Stimulated activated CD4-positive, alpha-beta T cell treated with anti-CD3 and anti-CD28 coated beads, Interleukin-1b, Interleukin-23, amount 100 ng/mL, for 24 hours (primary cell): ENCODE measurements at regions not wholly inside any gene's neighbourhood (a gene's known extent, or its start where the extent isn't known, plus 50 kb on each side); places are given as distances from the start of the nearest gene placed in this dataset.
"Not testable (repeated sequence)": the region's sequence is repeated elsewhere in the genome, so short reads cannot be mapped to it uniquely, and the experiment has no call there.

Source experiments
- DNase-seq, 4 experiments: peaks; one replicate each; pipeline ENCODE4 v3.0.0-alpha.2; 2020; ENCODE audit warnings: low read depth in 4 of 4, low spot score in 1 of 4

DNA sequence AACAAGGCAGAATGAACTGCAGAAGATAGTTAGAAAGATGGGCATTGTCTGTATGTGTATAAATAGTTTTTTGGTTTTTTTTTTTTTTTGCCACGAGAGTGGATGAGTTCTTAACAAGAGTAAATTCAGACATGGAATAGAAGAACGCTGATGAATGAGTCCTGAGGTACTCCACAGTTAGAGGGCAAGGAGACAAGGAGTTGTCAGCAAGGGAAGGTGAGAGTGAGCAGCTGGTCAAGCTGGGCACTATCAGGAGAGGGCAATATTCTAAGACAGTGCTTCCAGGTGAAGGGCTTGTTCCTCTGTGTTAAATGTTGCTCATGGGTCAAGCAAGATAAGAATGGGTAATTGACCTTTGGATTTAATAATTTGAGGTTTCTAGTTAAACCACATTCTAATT lies 138.6 kb upstream of the FAM78B start:
- no peak for DNase-seq

GRCh38 chr1:166307261-166308188 lies 140.7 kb upstream of the FAM78B start:
- DNase-seq = no peak

DNA sequence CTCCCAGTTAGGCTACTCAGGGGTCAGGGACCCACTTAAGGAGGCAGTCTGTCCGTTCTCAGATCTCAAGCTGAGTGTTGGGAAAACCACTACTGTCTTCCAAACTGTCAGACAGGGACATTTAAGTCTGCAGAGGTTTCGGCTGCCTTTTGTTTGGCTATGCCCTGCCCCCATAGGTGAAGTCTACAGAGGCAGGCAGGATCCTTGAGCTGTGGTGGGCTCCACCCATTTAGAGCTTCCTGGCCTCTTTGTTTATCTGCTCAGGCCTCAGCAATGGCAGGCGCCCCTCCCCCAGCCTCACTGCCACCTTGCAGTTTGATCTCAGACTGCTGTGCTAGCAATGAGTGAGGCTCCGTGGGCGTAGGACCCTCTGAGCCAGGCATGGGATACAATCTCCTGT lies 149.5 kb upstream of the FAM78B start:
- DNase-seq = not testable (repeated sequence)

DNA sequence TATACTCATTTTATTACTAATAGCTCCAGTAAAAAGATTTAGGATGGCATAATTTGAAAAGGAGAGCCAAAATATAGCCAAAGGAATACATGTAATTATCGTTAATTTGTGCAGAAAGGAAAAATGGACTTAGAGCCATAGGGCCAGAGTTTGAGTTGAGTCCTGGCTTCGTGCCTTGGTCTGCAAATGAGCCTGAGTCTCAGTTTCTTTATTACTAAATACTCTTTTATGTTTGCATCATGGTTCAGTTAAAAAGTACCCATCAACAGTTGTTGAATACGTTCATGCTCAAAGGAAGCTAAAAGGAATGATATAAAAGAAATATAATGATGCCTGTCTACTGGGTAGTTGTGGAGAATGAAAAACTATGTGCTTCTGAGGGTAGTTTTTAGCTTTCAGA lies 155.7 kb upstream of the FAM78B start:
- DNase-seq = no peak

DNA sequence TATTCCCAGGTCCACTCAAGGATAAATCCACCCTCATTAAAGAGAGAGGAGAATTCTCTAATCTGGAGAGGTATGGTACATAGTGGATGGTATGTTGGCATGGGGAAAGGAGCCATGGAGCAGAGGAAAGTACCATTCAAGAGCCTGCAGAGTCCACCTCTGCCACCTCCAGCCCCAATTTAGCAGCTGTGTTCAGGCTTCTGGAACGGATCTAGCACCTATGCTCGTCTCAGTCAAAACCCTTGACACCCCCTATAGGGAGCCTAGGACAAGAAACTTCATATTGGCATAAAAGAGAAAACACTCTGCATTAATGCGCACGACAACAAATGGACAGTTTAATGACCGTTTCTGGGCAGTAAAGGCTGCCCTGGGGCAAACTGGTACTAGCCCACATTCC lies 161.1 kb upstream of the FAM78B start:
- no peak for DNase-seq

- DNase-seq = no peak
Observed at GRCh38 chr1:166328956-166329355, 162.2 kb upstream of the FAM78B start.

- no peak for DNase-seq
Observed at GRCh38 chr1:166330096-166330495, 163.3 kb upstream of the FAM78B start.

DNA sequence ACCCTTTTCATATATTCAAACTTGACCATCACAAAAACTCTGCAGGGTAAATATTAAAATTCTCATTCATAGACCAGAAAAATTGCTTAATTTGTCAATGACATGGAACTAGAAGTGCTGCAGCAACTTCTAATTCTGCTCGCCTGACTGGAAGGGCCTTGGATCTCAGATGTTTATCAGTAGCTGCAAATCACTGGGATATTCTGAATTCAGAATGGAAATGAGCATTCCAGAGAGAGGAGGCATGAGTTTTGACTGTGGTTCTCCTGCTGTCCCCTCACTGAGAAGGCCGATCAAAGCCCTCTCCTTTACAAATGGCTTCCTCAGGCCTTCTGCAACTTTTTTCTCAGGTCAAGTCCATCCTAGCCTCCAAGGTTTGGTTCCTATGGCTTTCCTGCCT lies 171.3 kb upstream of the FAM78B start:
- DNase-seq = no peak

DNA sequence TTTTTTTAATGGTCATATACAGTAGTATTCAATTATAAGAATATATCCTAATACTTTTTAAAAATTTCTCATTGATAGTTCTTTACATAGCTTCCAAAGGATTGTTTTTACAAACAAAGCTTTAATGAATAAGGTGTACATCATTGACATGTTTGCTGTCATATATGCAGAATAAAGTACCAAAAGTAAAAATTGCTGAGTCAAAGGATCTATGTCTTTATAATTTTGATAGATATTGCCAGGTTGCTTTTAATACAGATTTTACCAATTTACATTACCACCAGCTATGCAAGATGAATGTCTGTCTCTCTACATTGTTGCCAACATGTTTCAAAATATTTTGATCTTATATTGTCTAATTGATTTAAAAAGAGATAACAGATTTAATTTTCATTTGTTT lies 173.9 kb upstream of the FAM78B start:
- DNase-seq = no peak

DNA sequence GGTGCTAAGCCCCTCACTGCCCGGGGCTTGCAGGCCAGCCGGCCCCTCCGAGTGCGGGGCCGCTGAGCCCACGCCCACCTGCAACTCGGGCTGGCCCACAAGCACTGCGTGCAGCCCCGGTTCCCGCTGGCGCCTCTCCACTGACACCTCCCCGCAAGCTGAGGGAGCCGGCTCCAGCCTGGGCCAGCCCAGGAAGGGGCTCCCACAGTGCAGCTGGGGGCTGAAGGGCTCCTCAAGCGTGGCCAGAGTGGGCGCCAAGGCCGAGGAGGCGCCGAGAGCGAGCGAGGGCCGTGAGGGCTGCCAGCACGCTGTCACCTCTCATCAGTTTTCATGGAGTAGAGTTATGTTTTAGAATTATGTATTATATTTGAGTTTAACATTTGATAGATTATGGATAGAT lies 176.5 kb upstream of the FAM78B start:
- no peak for DNase-seq

DNA sequence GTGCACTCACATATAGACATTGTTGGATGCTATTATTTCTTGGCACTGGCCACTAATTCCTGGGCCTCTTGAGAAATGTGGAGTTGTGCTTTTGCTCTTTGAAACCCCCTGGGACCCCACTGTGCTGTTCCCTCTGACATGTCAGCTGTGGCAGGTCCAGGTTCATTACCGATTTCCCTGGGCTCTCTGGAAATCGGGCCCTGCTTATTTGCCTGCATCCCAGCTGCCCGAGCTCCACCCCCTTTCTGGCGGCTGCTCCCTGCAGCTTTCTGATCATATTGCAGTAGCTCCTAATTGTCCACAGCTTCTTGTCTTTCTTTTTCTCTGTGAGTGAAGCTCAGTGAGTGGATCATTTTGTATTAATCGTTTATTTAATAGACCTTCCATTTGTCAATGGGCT lies 183.7 kb upstream of the FAM78B start:
- no peak for DNase-seq

DNA sequence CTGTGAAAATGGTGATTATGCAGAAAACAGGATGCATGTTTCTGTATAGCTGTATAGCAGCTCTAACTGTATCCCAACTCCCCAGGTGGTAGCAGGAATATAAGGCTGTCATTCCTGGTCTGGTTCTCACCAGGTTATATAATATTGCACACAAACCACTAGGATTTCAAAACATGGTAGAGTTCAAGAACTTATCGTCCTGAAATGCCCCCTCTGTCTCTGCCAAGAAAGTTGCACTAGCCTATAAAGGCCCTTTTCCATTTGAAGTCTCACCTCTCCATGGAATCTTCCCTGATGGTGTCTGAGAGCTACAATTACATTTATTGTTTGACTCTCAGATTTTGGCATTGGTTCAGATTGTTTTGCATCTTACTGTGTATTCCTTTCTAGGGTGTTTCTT lies 184.9 kb upstream of the FAM78B start:
- no peak for DNase-seq

- DNase-seq = no peak
Observed at GRCh38 chr1:166353213-166353612, 186.4 kb upstream of the FAM78B start.

- no peak for DNase-seq
Observed at GRCh38 chr1:166354406-166354805, 187.6 kb upstream of the FAM78B start.

- DNase-seq = no peak
Observed at GRCh38 chr1:166365081-166365480, 198.3 kb upstream of the FAM78B start.

- no peak for DNase-seq
Observed at GRCh38 chr1:166368030-166368429, 201.2 kb upstream of the FAM78B start.

- DNase-seq = no peak
Observed at GRCh38 chr1:166377896-166378295, 211.1 kb upstream of the FAM78B start.

GRCh38 chr1:166378805-166379204 lies 212.0 kb upstream of the FAM78B start:
- DNase-seq = no peak

GRCh38 chr1:166379447-166379846 lies 212.6 kb upstream of the FAM78B start:
- DNase-seq = no peak

DNA sequence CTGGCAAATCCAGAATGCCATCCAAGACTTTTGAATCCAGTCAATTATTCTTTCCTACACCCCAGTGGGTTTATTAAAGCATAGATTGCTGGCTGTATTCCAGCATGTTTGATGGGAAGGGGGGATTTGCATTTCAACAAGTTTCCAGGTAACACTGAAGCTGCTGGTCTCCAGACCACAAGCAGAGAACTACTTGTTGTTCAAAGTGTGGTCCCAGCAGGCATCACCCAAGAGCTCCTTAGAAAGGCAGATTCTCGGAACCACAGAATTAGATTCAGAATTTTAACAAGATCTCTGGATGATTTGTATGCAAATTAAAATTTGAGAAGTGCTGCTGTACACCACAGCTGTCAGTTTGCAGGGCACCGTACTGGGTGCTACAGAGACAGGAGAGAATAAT lies 216.3 kb upstream of the FAM78B start:
- DNase-seq = no peak

DNA sequence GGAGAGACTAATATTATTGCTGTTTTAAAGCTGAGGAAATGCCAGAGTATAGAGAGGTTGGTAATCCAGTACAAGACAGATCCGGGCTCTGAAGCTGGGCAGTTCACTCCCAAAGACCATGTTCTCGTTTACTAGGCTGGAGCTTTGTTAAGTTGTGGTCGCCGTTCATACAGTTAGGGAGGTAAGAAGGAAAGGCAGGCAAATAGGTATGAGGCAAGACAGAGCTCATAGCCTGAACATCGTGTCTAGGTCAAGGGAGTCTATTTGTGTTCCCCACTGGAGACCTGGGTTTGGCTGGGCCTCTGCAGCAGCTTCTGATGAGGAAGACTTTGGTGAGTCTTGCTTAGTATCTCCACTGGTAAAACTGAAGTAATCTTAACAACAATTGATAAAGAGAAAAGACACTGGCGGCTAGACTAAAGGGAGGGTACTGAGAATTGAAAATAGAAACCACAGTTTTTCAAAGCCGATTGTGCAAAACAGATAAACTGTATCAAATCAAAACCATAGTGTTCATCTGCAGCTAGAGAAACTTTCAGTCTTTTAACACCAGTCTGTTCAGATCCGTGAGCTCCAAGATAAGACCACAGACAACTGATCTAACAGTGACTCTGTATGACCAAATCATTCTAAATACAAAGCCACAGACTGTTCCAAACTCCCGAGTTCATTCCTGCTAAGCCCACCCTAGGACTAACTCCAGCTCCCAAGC lies 217.0 kb upstream of the FAM78B start:
- no peak for DNase-seq

DNA sequence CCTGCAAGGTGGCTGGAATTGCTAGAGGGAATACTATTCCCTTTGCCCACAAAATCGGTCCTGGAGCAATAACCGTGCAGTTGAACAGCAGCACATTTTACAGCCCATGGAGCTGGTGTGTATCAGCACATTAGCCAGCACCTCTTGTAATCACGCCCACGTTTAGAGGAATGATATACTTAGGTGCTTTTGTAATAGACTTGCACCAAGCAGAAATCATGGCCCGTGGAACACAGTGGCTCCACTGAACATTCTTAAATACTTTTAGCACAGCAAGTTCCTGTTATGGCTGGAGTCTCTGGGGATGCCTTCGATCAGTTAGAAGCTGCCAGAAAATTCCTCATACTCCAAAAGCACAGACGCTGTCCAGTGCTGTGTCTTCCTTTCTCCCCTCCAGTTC lies 218.1 kb upstream of the FAM78B start:
- no peak for DNase-seq
